ENCODE measurements at regions not wholly inside any gene's neighbourhood (a gene's known extent, or its start where the extent isn't known, plus 50 kb on each side); places are given as distances from the start of the nearest gene placed in this dataset.

- H3K18ac ChIP-seq (ENCODE audit: low read depth, low read length): no peak overlapping the region
- H3K4ac ChIP-seq (ENCODE audit: low read depth, low read length): no peak overlapping the region
- H3K36me3 ChIP-seq (ENCODE audit: control insufficient read depth, insufficient read depth, low read length): no peaks in the 10 kb centered on the region
- no peak overlapping the region for H4K91ac ChIP-seq (ENCODE audit: insufficient read depth, low read depth, low read length)
- no peak for TF ChIP-seq CEBPB (IDR thresholded peaks at IDR 0.05; ENCODE audit: low read depth, low read length)
- no peak for TF ChIP-seq USF2 (IDR thresholded peaks at IDR 0.05; ENCODE audit: low read depth, low read length)
- TF ChIP-seq FOS (IDR thresholded peaks at IDR 0.05; ENCODE audit: low read depth, low read length): no peak
- TF ChIP-seq MXI1 (IDR thresholded peaks at IDR 0.05; ENCODE audit: borderline replicate concordance, low read depth, low read length): no peak
- TF ChIP-seq MAZ (IDR thresholded peaks at IDR 0.05; ENCODE audit: borderline replicate concordance, low read depth, low read length): no peak
- no peak for TF ChIP-seq POLR2A (IDR thresholded peaks at IDR 0.05; ENCODE audit: low read depth, low read length)
- no peaks in the 10 kb centered on the region for H3K4me1 ChIP-seq (ENCODE audit: control insufficient read depth, insufficient read depth, low read length)
- H3K4me2 ChIP-seq (ENCODE audit: low read depth, low read length): no peak overlapping the region
- no peak overlapping the region for H2AK5ac ChIP-seq (ENCODE audit: low read depth, low read length)
- H2BK15ac ChIP-seq (ENCODE audit: low read depth, low read length): no peak overlapping the region
- ChIA-PET CTCF (no interaction called here), POLR2A (ENCODE audit: unreplicated experiment) (no interaction called here)
- no peak overlapping the region for H2BK20ac ChIP-seq (ENCODE audit: low read depth, low read length)
- no peak overlapping the region for H3K56ac ChIP-seq (ENCODE audit: extremely low read depth, insufficient read depth, low read length)
- H3K14ac ChIP-seq (replicated peaks; ENCODE audit: low read depth, low read length): no peak overlapping the region
- no peak overlapping the region for H4K5ac ChIP-seq (ENCODE audit: low read depth, low read length)
- H3K27ac ChIP-seq (ENCODE audit: insufficient read depth, low read length): no peak overlapping the region
- H3K23ac ChIP-seq (ENCODE audit: low read depth, low read length): no peak overlapping the region
- H4K20me1 ChIP-seq (ENCODE audit: insufficient read depth, low read length): no peaks in the 10 kb centered on the region
- ATAC-seq (ENCODE audit: low read depth) (no peak), DNase-seq (no peak)
- intact Hi-C loops (cut with micrococcal nuclease): no loop called here
- no peak overlapping the region for H3K4me3 ChIP-seq (ENCODE audit: insufficient read depth, low read depth, low read length)
- dilution Hi-C loops (cut with HindIII; ENCODE audit: low sequenced_read_pairs, unreplicated experiment): no loop called here
- no peaks in the 10 kb centered on the region for H3K27me3 ChIP-seq (ENCODE audit: control insufficient read depth, insufficient read depth, low read length)
- in situ Hi-C loops (cut with MboI; ENCODE audit: low sequenced_read_pairs): loop anchor here (25.0 kb wide), 1 partner anchor 597 kb away; the partner anchor contains the start of gene XYLT1
- H3K9ac ChIP-seq (ENCODE audit: low read depth, low read length): no peak overlapping the region
- whole genome bisulfite sequencing, 2 experiments (ENCODE audit: extremely low coverage in 2 of 2, insufficient read length in 1 of 2): no CpG with 5 or more reads among the region's 3 CpGs
- H2AK9ac ChIP-seq (replicated peaks; ENCODE audit: low read depth, low read length, poor library complexity): no peak overlapping the region
- no peak overlapping the region for H4K8ac ChIP-seq (ENCODE audit: low read depth in 2 of 2, low read length in 2 of 2)
- no peaks in the 10 kb centered on the region for H3K9me1 ChIP-seq (ENCODE audit: insufficient read depth, low read length)
- no peak overlapping the region for H2AFZ ChIP-seq (replicated peaks; ENCODE audit: low read length, poor library complexity)
- no peaks in the 10 kb centered on the region for H3K79me1 ChIP-seq (ENCODE audit: low read depth in 1 of 2, low read length in 2 of 2)
- H2BK120ac ChIP-seq (ENCODE audit: low read depth, low read length): no peak overlapping the region
- no peak overlapping the region for H2BK5ac ChIP-seq (ENCODE audit: low read depth, low read length, poor library complexity, severe bottlenecking)
- H3K9me3 ChIP-seq (ENCODE audit: control insufficient read depth, insufficient read depth, low read length): no peaks in the 10 kb centered on the region
- BruUV-seq (replicated peaks): no TSS peak
Observed at GRCh38 chr16:16865374-16865773, 486.4 kb downstream of the NPIPA7 start.
